ENCODE measurements at regions not wholly inside any gene's neighbourhood (a gene's known extent, or its start where the extent isn't known, plus 50 kb on each side); places are given as distances from the start of the nearest gene placed in this dataset.

DNA sequence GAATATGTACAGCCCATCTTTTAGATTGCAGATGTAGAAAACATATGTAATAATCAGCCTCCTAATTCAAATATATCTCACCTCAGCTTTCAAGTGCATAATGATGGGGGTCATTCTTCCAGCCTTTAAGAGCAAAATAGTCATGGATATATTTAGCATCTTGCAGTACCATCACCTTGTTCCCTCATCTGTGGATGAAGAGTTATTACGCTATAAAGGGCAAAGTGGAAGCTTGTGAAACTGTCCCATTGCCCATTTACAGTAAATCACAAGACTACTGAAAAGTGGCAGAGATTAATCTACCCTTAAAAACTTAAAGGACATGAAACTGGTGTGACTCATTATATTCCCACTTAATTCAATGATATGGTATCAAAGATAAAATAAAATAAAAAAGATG, 979.7 kb upstream of the HS3ST1 start:
- TF ChIP-seq, protein P1, sequence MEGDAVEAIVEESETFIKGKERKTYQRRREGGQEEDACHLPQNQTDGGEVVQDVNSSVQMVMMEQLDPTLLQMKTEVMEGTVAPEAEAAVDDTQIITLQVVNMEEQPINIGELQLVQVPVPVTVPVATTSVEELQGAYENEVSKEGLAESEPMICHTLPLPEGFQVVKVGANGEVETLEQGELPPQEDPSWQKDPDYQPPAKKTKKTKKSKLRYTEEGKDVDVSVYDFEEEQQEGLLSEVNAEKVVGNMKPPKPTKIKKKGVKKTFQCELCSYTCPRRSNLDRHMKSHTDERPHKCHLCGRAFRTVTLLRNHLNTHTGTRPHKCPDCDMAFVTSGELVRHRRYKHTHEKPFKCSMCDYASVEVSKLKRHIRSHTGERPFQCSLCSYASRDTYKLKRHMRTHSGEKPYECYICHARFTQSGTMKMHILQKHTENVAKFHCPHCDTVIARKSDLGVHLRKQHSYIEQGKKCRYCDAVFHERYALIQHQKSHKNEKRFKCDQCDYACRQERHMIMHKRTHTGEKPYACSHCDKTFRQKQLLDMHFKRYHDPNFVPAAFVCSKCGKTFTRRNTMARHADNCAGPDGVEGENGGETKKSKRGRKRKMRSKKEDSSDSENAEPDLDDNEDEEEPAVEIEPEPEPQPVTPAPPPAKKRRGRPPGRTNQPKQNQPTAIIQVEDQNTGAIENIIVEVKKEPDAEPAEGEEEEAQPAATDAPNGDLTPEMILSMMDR (IDR thresholded peaks at IDR 0.05; ENCODE audit: low read depth, low read length) = no peak
- H3K9me3 ChIP-seq (ENCODE audit: severe bottlenecking) = no peaks in the 10 kb centered on the region
- no peaks in the 10 kb centered on the region for H3K27me3 ChIP-seq (ENCODE audit: insufficient read depth, low read depth, severe bottlenecking)
- no peak overlapping the region for H3K27ac ChIP-seq
- H3K4me3 ChIP-seq (ENCODE audit: low read depth, low read length) = no peak overlapping the region
- DNase-seq = no peak
- no peaks in the 10 kb centered on the region for H3K36me3 ChIP-seq

DNA sequence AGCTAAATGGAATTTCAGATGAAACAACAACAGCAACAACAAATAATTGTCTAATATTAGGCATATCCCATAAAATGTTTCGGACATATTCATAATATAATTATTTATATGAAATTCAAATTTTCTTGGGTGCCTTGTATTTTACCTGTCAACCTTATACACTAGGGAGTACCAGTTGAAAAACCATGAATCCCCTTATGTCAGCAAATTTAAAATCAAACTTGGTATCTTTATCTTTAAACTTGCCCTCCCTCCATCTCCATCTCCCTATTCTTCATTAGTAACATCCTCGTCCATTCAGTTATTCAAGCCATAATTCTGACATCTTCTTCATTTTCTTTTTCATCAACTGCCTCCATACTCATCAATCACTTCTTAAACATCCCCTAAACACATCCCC, 974.5 kb upstream of the HS3ST1 start:
- Histone ChIP-seq H3K36me3 (no peaks in the 10 kb centered on the region), H3K4me3 (ENCODE audit: low read depth, low read length) (no peak overlapping the region), H3K27ac (no peak overlapping the region), H3K9me3 (ENCODE audit: severe bottlenecking) (no peaks in the 10 kb centered on the region), H3K27me3 (ENCODE audit: insufficient read depth, low read depth, severe bottlenecking) (no peaks in the 10 kb centered on the region)
- TF ChIP-seq, protein P1 (IDR thresholded peaks at IDR 0.05; ENCODE audit: low read depth, low read length) = no peak
- DNase-seq = no peak

DNA sequence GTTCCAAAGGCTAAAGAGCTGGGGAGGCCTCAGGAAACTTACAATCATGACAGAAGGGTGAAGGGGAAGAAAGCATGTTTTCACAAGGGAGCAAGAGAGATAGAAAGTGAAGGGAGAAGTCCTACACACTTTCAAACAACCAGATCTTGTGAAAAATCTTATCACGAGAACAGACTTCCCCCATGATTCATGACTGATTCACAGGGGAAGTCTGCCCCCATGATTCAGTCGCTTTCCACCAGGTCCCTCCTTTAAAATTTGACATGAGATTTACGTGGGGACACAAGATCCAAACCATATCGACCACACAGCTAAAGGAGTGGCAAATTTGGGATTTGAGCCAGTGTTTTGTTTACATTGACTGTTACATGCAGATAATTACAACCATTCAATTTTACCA, 971.1 kb upstream of the HS3ST1 start:
- no peaks in the 10 kb centered on the region for H3K27me3 ChIP-seq (ENCODE audit: insufficient read depth, low read depth, severe bottlenecking)
- H3K27ac ChIP-seq = no peak overlapping the region
- no peaks in the 10 kb centered on the region for H3K9me3 ChIP-seq (ENCODE audit: severe bottlenecking)
- no peaks in the 10 kb centered on the region for H3K36me3 ChIP-seq
- TF ChIP-seq, protein P1 (IDR thresholded peaks at IDR 0.05; ENCODE audit: low read depth, low read length) = no peak
- no peak overlapping the region for H3K4me3 ChIP-seq (ENCODE audit: low read depth, low read length)
- no peak for DNase-seq

DNA sequence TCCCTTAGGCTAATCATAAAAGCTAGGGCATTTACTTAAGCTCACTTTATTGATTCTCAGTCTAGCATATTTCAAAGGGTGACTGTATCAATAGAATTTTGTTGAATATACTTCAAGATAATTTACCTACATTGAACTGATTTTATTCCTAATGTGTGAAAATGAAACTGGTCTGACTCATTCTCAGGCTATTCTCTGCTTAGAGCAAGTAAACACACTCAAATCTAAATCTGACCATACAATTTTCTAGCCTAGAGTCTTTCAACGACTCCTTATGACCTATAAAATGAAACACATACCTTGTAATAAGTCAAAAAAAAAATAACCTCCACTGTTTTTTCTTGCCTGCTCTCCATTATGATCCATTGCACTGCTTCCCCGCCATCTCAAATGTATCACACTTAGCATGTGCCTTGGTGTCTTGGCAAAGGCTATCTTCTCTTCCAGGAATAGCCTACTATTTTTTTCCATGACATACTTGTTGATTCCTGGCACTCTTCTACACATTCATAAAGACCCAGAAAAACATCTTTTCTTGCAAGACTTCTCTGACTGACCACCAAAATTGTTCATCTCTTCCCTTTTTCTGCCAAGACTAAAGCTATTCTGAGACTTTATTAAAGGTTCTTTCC, 965.1 kb upstream of the HS3ST1 start:
- TF ChIP-seq, protein P1 (IDR thresholded peaks at IDR 0.05; ENCODE audit: low read depth, low read length) = no peak
- no peak for DNase-seq
- Histone ChIP-seq H3K36me3 (no peaks in the 10 kb centered on the region), H3K9me3 (ENCODE audit: severe bottlenecking) (no peaks in the 10 kb centered on the region), H3K4me3 (ENCODE audit: low read depth, low read length) (no peak overlapping the region), H3K27ac (no peak overlapping the region), H3K27me3 (ENCODE audit: insufficient read depth, low read depth, severe bottlenecking) (no peaks in the 10 kb centered on the region)

DNA sequence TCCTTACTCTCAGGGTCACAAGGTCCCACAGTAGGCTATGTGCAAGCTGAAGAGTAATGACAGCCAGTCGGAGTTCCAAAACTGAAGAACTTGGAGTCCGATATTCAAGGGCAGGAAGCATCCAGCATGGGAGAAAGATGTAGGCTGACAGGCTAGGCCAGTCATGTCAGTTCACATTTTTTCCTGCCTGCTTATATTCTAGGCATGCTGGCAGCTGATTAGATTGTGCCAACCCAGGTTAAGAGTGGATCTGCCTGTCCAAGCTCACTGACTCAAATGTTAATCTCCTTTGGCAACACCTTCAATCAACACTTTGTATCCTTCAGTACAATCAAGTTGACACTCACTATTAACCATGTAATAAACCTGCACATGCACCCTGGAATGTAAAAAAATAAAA, 960.9 kb upstream of the HS3ST1 start:
- Histone ChIP-seq H3K27ac (no peak overlapping the region), H3K9me3 (ENCODE audit: severe bottlenecking) (no peaks in the 10 kb centered on the region), H3K36me3 (no peaks in the 10 kb centered on the region), H3K27me3 (ENCODE audit: insufficient read depth, low read depth, severe bottlenecking) (no peaks in the 10 kb centered on the region), H3K4me3 (ENCODE audit: low read depth, low read length) (no peak overlapping the region)
- TF ChIP-seq, protein P1 (IDR thresholded peaks at IDR 0.05; ENCODE audit: low read depth, low read length) = no peak
- no peak for DNase-seq

DNA sequence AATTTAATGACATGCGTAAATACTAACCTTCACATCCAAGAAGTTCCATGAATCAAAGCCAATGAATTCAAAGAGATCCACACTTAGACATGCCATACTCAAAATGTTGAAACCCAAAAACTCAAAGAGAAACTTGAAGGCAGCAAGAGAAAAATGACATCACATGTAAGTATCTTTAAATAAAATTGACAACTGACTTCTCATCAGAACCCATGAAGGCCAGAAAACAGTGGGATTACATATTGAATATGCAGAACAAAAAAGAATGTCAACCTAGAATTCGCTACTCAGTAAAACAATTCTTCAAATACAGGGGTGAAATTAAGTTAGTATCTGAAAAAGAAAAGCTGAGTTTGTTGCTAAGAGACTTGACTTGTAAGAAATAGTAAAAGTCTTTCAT, 953.9 kb upstream of the HS3ST1 start:
- DNase-seq = no peak
- Histone ChIP-seq H3K9me3 (ENCODE audit: severe bottlenecking) (no peaks in the 10 kb centered on the region), H3K27ac (no peak overlapping the region), H3K4me3 (ENCODE audit: low read depth, low read length) (no peak overlapping the region), H3K36me3 (no peaks in the 10 kb centered on the region), H3K27me3 (ENCODE audit: insufficient read depth, low read depth, severe bottlenecking) (no peaks in the 10 kb centered on the region)
- TF ChIP-seq, protein P1 (IDR thresholded peaks at IDR 0.05; ENCODE audit: low read depth, low read length) = no peak
